ENCODE measurements at regions not wholly inside any gene's neighbourhood (a gene's known extent, or its start where the extent isn't known, plus 50 kb on each side); places are given as distances from the start of the nearest gene placed in this dataset.

GRCh38 chr19:30679153-30679702, 307.0 kb downstream of the ZNF536 start:
- DNase-seq (ENCODE audit: low read depth) = no peak
- TF ChIP-seq CTCF (IDR thresholded peaks at IDR 0.05; ENCODE audit: insufficient read depth, low read length) = no peak
- H3K4me3 ChIP-seq (ENCODE audit: low read depth, low read length) = no peak overlapping the region

- DNase-seq (ENCODE audit: low read depth) = no peak
- no peak for TF ChIP-seq CTCF (IDR thresholded peaks at IDR 0.05; ENCODE audit: insufficient read depth, low read length)
- H3K4me3 ChIP-seq (ENCODE audit: low read depth, low read length) = no peak overlapping the region
These were observed 306.0 kb downstream of the ZNF536 start for GRCh38 chr19:30678168-30678567.

GRCh38 chr19:30677702-30678101, 305.5 kb downstream of the ZNF536 start:
- no peak overlapping the region for H3K4me3 ChIP-seq (ENCODE audit: low read depth, low read length)
- DNase-seq (ENCODE audit: low read depth) = no peak
- TF ChIP-seq CTCF (IDR thresholded peaks at IDR 0.05; ENCODE audit: insufficient read depth, low read length) = no peak

- no peak for TF ChIP-seq CTCF (IDR thresholded peaks at IDR 0.05; ENCODE audit: insufficient read depth, low read length)
- DNase-seq (ENCODE audit: low read depth) = no peak
- H3K4me3 ChIP-seq (ENCODE audit: low read depth, low read length) = no peak overlapping the region
These were observed 305.0 kb downstream of the ZNF536 start for GRCh38 chr19:30676990-30677679.

- TF ChIP-seq CTCF (IDR thresholded peaks at IDR 0.05; ENCODE audit: insufficient read depth, low read length) = no peak
- no peak for DNase-seq (ENCODE audit: low read depth)
- H3K4me3 ChIP-seq (ENCODE audit: low read depth, low read length) = no peak overlapping the region
These were observed 302.9 kb downstream of the ZNF536 start for GRCh38 chr19:30675086-30675485.

- TF ChIP-seq CTCF (IDR thresholded peaks at IDR 0.05; ENCODE audit: insufficient read depth, low read length) = no peak
- DNase-seq (ENCODE audit: low read depth) = no peak
- no peak overlapping the region for H3K4me3 ChIP-seq (ENCODE audit: low read depth, low read length)
These were observed 302.5 kb downstream of the ZNF536 start for GRCh38 chr19:30674656-30675055.

- TF ChIP-seq CTCF (IDR thresholded peaks at IDR 0.05; ENCODE audit: insufficient read depth, low read length) = no peak
- no peak overlapping the region for H3K4me3 ChIP-seq (ENCODE audit: low read depth, low read length)
- no peak for DNase-seq (ENCODE audit: low read depth)
These were observed 301.2 kb downstream of the ZNF536 start for GRCh38 chr19:30673336-30673735.

All from fibroblast of the aortic adventitia (primary cell).